Hematopoietic multipotent progenitor cell treated with erythropoietin and hydrocortisone succinate and interleukin-3 and kit ligand, for 4 days (in vitro differentiated cells): ENCODE measurements at regions not wholly inside any gene's neighbourhood (a gene's known extent, or its start where the extent isn't known, plus 50 kb on each side); places are given as distances from the start of the nearest gene placed in this dataset.
"Not testable (repeated sequence)": the region's sequence is repeated elsewhere in the genome, so short reads cannot be mapped to it uniquely, and the experiment has no call there.

Experiments
- DNase-seq: peaks from one replicate; pipeline ENCODE4 v3.0.0-alpha.2; 2015

DNA sequence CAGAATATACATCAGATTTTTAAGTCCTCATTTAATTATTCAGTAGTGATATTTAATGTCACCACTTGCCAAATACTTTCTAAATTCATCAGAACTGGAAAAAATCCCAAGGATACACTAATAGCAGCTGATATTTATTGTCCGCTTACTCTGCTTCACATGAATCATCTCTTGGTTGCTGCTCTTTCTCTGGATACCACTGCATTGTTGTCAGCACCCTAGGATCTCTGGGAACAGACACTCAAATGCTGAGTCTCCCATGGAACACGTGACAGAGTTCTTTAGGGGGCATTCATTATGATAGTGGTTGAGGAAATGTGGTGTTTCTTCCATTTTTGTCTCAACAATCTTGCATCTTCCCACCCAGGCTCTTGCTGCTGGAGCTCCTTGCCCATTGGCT lies 318.0 kb downstream of the RFPL4B start:
- no peak for DNase-seq

DNA sequence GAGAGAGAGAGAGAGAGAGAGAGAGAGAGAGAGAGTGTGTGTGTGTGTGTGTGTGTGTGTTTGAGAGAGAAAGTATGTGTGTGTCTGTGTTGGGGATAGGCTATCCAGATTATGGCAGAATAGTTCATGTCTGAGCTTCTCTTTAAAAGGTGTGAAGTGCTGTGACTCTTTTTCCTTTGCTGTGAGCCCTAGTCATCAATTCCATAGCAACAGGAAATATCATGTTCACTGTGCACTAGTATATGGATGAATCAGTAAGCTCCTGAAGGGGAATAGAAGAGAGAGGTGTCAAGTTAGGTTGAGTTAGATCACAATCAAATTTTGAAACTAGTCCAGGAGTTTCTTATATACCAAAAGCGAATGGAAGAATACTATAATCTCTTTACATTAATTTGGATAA lies 318.7 kb downstream of the RFPL4B start:
- DNase-seq: no peak

DNA sequence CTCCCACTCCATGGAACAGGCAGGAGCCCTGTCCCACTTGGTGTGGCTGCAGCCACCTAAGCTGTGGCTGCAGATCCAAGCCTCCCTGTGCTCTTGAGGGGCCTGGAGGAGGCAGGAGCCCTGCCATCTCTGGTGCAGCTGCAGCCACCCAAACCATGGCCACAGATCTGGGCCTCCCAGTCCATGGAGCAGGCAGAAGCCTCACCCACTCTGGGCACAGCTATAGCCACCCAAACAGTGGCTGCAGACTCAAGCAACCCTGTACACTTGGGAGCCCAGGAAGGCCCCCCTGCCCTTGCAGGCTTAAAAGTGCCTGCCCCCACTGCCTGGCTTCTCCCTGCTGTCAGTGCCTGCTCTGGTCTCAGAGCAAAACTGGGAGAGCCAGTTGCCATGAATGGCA lies 320.3 kb downstream of the RFPL4B start:
- no peak for DNase-seq

DNA sequence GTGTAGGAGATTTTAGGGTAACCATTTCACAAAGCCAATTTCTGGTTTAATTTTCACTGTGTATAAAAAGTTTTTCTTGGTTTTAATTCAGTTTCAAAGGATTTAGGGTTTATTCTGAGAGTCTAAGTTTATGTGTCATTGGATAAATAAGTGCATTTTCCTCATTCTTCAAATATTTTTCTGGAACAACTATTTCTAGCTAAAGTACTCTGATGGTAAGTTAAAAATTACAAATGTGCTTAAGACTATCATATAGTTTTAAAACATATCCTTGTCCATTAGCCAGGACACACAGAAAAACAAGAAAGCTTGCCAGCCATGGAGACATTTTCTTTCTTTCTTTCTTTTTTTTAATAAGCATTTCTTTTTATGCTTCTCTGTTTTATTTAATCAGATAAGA lies 333.0 kb downstream of the RFPL4B start:
- DNase-seq: no peak

DNA sequence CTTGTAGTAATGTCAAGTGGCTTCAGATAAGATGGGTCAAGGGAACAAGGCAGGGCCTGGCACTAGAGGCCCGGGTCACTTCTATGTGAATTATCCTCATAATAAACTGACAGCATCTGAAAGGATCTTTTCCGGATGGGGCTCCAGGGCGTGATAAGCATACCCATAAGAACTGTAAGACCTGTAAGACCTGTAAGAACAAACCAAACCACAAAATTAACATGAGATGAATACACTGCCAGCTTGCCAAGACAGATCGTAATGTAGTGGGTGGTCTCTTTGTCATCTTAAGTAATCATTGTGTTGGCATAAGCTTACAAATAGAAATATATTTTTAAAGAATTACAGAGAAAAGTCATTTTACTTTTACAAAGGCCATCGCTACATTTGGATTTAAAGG lies 334.9 kb downstream of the RFPL4B start:
- DNase-seq: no peak

DNA sequence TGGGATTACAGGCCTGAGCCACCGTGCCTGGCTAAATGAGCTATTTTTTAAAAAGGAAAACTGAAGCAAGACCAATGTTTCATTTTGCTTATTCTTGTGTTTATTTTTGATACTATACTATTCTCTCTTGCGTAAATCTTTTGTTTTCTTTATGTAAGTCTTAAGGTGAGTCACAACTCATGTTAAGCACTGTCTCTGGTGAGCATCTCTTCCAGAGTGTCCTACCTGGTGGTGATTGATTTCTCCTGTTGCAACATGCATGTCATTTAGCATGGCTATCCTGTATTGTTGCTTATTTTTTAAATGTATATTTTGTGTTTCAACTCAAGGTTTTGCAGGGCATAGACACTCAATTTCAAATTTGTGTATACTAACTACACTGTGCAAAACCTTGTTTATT lies 336.0 kb downstream of the RFPL4B start:
- no peak for DNase-seq

DNA sequence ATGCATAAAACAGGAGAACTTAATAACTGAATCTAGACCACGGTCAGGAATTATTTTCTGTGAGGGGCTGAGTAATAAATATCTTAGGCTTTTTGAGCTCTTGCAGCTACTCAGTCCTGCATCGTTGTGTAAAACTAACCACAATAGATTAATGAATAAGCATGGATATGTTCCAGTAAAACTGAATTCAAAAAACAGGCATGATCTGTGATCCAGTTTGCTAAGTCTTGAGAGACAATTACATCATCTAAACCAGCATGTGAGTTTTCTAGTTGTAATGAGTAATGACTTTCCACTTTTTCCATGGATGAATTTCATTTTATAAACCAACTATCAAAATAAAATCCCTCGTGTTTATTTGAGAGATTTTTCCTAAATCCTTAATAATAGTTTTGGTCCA lies 336.8 kb downstream of the RFPL4B start:
- DNase-seq: no peak

DNA sequence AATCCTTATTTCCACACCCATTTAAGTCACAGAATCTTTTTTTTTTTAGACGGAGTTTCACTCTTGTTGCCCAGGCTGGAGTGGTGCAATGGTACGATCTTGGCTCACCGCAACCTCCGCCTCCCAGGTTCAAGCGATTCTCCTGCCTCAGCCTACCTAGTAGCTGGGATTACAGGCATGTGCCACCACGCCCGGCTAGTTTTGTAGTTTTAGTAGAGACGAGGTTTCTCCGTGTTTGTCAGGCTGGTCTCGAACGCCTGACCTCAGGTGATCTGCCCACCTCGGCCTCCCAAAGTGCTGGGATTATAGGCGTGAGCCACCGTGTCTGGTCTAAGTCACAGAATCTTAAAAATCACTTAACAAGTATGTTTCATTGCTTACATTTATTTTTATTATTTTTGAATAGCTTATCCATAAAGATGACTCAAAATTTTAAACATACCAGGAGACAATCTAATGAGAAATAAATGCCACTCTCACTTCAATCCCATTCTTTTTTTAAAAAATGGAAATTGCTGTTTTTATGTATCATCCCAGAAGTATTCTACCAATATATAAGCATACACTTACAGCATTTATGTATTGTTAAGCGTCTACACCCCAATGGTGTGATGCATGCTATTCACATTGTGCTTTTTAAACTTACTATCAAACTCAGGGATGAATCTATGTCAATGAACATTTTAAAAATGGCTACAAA lies 338.5 kb downstream of the RFPL4B start:
- not testable (repeated sequence) for DNase-seq

DNA sequence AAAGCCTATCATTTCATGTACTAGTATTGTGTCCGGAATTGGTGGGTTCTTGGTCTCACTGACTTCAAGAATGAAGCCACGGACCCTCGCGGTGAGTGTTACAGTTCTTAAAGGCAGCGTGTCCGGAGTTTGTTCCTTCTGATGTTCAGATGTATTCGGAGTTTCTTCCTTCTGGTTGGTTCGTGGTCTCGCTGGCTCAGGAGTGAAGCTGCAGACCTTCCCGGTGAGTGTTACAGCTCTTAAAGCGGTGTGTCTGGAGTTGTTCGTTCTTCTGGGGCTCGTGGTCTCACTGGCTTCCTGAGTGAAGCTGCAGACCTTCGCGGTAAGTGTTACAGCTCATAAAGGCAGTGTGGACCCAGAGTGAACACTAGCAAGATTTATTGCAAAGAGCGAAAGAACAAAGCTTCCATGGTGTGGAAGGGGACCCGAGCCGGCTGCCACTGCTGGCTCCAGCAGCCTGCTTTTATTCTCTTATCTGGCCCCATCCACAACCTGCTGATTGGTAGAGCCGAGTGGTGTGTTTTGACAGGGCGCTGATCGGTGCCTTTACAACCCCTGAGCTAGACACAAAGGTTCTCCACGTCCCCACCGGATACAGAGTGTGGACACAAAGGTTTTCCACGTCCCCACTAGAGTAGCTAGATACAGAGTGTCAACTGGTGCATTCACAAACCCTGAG lies 341.5 kb downstream of the RFPL4B start:
- peak; percentile 6 for DNase-seq

DNA sequence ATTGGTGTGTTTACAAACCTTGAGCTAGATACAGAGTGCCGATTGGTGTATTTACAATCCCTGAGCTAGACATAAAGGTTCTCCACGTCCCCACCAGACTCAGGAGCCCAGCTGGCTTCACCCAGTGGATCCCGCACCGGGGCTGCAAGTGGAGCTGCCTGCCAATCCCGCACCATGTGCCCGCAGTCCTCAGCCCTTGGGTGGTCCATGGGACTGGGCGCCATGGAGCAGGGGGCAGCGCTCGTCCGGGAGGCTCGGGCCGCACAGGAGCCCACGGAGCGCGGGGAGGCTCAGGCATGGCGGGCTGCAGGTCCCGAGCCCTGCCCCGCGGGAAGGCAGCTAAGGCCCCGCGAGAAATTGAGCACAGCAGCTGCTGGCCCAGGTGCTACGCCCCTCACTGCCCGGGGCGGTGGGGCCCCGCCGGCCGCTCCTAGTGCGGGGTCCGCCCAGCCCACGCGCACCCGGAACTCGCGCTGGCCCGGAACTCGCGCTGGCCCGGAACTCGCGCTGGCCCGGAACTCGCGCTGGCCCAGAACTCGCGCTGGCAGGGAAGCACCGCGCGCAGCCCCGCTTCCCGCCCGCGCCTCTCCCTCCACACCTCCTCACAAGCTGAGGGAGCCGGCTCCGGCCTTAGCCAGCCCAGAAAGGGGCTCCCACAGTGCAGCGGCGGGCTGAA lies 342.2 kb downstream of the RFPL4B start:
- not testable (repeated sequence) for DNase-seq

DNA sequence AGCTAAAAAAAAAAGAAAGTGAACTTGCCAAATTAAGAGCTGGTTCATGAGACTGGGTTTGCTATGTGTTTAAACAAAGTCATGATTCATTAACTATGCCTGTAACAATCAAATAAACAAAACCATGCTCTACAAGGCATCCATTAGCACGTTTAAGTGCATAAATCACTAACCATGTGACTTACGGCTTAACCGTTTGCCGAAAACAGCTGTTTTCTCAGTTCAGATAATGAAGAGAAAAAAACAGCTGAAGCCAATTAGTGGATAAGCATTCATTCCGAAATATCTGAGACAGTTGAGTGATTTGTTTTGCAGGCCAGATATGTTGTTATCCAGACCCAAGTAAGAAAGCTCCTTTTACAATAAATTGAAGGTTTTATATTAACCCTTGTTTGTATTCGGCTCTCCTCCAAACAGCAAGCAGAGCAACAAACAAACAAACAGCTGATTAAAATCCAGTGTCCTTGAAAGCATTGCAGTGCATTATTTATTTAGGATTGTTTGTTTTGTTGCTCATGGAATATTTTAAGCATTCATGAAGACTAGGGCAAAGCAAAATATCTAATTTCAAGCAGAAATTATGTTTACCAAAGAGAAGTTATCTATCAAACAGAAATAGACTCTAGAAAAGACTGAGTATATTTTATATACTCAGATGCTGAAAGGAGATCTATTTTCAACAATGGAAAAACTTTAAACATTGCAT lies 343.5 kb downstream of the RFPL4B start:
- no peak for DNase-seq

DNA sequence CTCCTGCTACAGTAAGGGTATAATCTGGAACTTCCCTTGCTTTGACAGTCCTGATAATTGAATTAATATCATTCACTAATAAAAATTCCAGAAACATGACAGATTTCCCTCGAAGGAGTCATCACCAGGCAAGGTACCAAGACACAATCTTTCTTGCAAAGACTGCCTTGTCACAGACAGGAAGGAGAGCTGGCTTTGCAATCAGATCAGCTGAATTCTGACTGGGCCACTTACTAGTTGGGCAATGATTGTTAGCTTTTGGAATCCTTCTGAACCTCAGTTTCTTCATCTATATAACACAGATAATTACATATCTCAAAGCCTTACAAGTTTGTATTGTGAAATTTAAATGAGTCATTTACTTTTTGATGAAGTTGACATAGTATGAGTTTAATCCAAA lies 344.2 kb downstream of the RFPL4B start:
- no peak for DNase-seq

DNA sequence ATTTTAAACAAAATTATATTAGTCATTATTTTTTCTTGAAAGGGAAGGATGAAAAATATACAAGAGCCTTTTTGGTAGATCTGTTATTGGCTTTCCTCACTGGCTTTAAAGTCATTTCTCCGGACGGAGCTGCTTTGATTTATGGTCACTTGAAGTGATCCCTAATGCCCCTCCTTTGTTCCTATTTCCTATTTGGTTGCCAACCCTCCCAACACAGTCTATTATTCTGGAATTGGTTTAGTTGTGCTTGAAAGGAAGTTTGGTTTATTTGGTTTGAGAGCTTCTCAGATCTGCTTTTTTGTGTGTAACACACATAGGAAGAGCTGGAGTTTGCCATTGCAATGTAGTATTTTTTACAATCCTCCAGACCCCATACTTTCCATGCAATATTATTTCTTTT lies 347.9 kb downstream of the RFPL4B start:
- DNase-seq: no peak

DNA sequence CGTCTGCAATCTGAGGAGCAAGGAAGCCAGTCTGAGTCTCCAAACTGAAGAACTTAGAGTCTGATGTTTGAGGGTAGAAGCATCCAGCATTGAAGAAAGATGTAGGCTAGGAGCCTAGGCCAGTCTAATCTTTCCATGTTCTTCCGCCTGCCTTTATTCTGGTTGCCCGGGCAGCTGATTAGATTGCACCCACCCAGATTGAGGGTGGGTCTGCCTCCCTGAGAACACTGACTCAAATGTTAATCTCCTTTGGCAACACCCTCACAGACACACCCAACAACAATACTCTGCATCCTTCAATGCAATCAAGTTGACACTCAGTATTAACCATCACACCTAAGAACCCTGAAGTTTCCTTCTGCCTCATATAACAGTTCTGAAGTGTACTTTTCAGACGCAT lies 350.1 kb downstream of the RFPL4B start:
- no peak for DNase-seq

DNA sequence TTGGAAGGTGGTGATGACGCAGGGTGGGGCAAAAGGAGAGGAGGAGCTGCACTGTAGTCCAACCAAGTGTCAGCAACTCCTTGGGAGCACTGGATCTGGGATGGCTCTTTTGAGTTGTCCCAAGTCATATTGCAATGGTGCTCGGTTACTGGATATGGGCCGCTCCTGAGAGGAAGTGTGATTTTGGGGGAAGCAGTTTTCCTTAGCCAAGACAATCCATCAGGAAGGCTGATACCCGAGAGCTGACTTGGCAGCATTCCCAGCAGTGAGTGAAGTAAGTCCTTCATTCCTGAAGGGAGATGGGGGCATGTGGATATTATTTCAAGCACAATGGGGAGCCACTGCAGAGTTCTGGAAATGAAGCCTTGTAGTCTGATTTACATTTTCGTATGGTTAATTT lies 354.1 kb downstream of the RFPL4B start:
- no peak for DNase-seq

DNA sequence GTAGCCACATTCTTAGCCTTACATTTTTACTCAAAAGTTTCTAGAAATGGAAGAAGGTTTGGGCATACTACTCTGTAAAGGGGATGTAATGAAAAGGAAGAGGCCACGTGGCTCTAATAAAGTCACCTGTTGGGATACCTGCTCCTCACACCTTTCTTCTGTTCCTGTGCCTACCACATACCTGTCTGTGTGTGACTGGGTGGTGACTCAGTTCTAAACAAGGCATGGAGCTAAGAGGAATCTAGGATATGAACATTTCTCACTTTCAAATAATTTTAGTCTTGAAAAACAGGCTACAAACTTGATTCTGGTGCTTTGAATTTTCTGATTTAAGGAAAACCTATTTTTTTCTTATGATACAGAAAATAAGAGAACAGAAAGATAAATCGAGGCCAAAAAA lies 363.6 kb downstream of the RFPL4B start:
- DNase-seq: no peak

DNA sequence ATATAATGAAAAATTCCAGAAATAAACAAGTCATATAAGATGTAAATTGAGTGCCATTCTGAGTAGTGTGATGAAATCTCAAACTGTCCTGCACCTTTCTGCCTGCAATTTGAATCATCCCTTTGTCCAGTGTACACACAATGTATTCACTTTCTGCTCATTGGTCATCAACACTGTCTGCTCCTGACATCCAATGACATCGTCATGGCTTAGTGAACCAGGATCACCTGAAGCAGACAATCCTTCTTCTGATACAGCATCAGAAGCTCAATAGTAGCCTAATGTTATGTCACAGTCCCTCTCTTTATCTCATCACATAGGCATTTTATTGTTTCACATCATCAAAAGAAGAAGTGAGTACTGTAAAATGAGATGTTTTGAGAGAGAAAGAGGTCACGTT lies 366.3 kb downstream of the RFPL4B start:
- no peak for DNase-seq

DNA sequence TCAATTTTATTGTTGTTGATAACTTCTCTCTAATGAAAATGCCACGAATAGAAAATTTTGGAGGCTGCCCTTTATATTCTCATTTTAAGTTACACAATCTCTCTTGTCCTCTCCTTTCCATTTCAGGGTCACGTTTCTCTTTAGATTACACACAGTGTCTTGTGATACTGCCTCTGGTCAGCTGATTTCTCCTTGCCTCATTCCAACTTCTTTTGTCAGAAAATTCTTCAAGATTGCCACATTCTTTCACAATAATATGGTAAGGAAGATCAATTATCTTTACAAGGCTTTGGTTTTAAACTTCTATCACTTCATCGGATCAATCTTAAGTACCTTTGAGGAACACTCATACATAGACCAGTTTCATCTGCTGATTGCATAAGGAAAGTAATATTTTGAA lies 370.3 kb downstream of the RFPL4B start:
- DNase-seq: no peak

DNA sequence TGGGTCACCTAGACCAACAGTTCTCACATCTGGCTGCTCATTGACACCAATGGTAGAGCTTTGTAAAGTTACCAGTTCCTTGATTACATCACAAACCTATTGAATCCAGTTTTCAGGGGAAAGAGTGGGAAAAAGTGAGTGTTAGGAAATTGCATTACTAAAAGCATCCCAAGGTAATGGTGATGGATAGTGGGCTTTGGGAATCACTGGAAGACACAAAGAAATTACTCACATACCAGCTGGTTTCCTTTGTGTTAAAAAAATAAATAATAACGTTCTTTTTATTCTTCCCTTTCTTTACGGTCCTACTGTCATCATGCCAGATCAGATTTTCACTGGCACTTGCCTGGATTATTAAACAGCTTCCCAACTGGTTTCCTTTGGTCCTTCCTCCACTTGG lies 370.7 kb downstream of the RFPL4B start:
- no peak for DNase-seq

DNA sequence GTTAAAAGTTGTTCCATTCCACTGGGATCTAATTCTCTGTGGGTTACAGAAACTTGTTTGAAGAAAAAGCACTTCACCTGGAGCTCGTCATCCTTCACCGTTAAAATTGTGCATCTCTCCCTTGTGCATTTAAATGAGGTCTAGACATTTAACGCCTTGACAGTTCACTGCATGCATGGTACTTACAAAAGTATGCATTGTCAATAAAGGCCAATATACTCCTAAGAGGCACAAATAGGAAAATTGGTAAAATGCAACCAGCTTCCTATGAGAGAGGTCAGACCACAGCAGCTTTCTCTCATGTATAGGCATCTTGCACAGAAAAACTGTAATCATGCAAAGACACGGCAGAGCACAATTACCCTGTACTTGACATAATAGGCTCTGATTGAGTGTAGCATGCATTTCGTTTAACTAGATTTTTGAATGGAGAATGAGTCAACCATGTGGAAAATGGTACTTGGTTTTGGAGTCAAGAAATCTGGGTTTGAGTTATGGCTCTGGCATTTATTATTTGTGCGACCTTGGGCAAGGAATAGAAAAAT lies 378.5 kb downstream of the RFPL4B start:
- DNase-seq: no peak

DNA sequence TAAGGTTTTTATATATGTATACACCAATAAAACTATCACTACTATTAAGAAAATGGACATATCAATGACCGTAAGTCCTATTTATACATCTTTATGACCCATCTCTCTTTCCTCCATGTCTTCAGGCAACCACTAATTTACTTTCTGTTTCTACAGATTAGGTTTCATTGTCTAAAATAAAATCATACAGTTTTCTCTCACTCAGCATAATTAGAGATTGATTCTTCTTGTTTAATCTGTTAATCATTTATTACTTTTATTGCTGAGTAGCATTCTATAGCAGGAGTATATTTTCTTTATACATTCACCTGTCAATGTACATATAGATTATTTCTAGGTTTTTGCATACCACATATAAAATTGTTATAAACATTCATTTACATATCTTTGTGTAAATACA lies 388.0 kb downstream of the RFPL4B start:
- no peak for DNase-seq

DNA sequence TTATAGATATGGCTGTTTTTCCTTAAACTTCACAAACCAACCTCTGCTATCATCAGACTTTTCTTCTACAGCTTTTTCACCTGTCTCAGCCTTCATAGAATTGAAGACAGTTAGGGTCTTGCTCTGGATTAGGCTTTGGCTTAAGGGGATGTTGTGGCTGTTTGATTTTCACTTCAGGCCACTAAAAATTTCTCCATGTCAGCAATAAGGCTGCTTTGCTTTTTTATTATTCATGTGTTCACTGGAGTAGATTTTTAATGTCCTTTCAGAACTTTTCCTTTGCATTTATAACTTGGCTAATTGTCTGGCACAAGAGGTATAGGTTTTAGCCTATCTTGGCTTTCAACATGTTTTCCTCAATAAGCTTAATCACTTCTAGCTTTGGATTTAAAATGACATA lies 392.6 kb downstream of the RFPL4B start:
- DNase-seq: no peak

DNA sequence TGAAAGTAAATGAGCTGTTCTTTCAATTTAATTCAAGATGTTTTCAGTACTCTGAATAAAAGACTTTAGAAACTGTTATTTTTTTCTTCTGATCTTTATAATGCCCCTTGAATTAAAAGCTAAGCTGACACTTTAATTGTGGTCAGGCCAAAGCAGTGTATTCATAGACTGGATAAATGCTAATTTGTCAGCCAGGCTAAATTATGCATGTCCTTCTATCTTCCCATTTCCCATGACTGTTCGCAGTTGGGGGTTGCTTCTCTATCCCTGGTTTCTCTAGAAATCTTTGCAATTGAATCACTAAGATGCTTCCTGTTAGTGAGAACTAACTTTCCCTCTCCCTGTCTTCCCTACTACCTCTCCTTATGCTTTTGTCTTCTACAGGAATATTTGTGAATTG lies 396.2 kb downstream of the RFPL4B start:
- no peak for DNase-seq

DNA sequence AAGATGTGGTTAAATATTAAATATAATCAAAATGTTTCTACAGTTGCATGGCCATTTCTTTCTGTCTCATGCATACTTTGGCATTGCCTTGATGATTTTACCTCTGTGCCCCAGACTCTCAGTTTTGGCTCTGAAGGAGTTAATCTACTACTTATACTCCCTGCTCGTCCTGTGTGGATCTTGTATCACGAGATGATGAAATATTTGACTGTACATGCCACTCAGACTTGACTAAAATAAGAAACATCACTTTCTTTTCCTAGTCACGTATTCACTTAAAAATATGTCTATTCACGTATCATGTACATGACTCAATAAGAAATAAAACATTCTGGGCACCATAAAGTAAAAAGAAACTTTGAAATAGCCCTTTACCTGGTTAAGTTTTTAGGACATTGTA lies 397.7 kb downstream of the RFPL4B start:
- no peak for DNase-seq
